Activated T-cell treated with anti-CD3 and anti-CD28 coated beads for 24 hours (primary cell): ENCODE measurements at regions not wholly inside any gene's neighbourhood (a gene's known extent, or its start where the extent isn't known, plus 50 kb on each side); places are given as distances from the start of the nearest gene placed in this dataset.

Source experiments
- DNase-seq: peaks from one replicate; pipeline ENCODE4 v3.0.0-alpha.2; 2020; ENCODE audit warnings: low read depth

GRCh38 chr14:58783792-58784511 is 146.2 kb downstream of the DACT1 start:
- DNase-seq = no peak

GRCh38 chr14:58784931-58785330 is 147.2 kb downstream of the DACT1 start:
- DNase-seq = no peak

GRCh38 chr14:58785701-58786100 is 147.9 kb downstream of the DACT1 start:
- no peak for DNase-seq

- no peak for DNase-seq
Observed at GRCh38 chr14:58787592-58787991, 149.8 kb downstream of the DACT1 start.

- DNase-seq = no peak
Observed at GRCh38 chr14:58788655-58789503, 151.1 kb downstream of the DACT1 start.

- no peak for DNase-seq
Observed at GRCh38 chr14:58789736-58790135, 152.0 kb downstream of the DACT1 start.

- DNase-seq = no peak
Observed at GRCh38 chr14:58792416-58792815, 154.7 kb downstream of the DACT1 start.

- DNase-seq = no peak
Observed at GRCh38 chr14:58793131-58793740, 155.5 kb downstream of the DACT1 start.

- no peak for DNase-seq
Observed at GRCh38 chr14:58794993-58795762, 157.4 kb downstream of the DACT1 start.

GRCh38 chr14:58796242-58797009 is 158.7 kb downstream of the DACT1 start:
- no peak for DNase-seq

- DNase-seq = no peak
Observed at GRCh38 chr14:58797010-58797429, 159.3 kb downstream of the DACT1 start.

GRCh38 chr14:58798173-58798572 is 160.4 kb downstream of the DACT1 start:
- DNase-seq = no peak

- DNase-seq = no peak
Observed at GRCh38 chr14:58801086-58801485, 163.3 kb downstream of the DACT1 start.

GRCh38 chr14:58805057-58805456 is 167.3 kb downstream of the DACT1 start:
- no peak for DNase-seq

- DNase-seq = no peak
Observed at GRCh38 chr14:58805605-58806409, 168.0 kb downstream of the DACT1 start.

GRCh38 chr14:58807191-58807590 is 169.4 kb downstream of the DACT1 start:
- DNase-seq = no peak

GRCh38 chr14:58808828-58809227 is 171.1 kb downstream of the DACT1 start:
- no peak for DNase-seq

GRCh38 chr14:58809520-58809919 is 171.8 kb downstream of the DACT1 start:
- DNase-seq = no peak

- DNase-seq = no peak
Observed at GRCh38 chr14:58812050-58812910, 174.5 kb downstream of the DACT1 start.

GRCh38 chr14:58813745-58814144 is 176.0 kb downstream of the DACT1 start:
- DNase-seq = no peak
